Upper lobe of left lung (tissue), 6 donors: ENCODE measurements at regions not wholly inside any gene's neighbourhood (a gene's known extent, or its start where the extent isn't known, plus 50 kb on each side); places are given as distances from the start of the nearest gene placed in this dataset.
A peak's percentile ranks its signal among the peaks of the same experiment; 100 is the strongest.

Experiments
- ATAC-seq, 2 donors: fragments of 200-7000 bp; cut with Tn5 transposase; one replicate each; pipeline ENCODE4 v1.9.1; 2022; ENCODE audit warnings: mild to moderate bottlenecking in 2 of 2, moderate library complexity in 2 of 2; ENCODE audit not compliant: low FRiP score in 2 of 2
- DNase-seq, 2 donors: peaks; one replicate each; pipeline ENCODE4 v3.0.0-alpha.2; 2019 to 2020
- H3K27ac ChIP-seq, 4 donors: fragments of 200-600 bp; sonication (generic); one replicate each; pipeline ENCODE4 v1.5.1; 2016 to 2019
- H3K27me3 ChIP-seq, 4 donors: fragments of 200-600 bp; sonication (generic); one replicate each; pipeline ENCODE4 v1.5.1; 2017 to 2019
- H3K36me3 ChIP-seq, 4 donors: fragments of 200-600 bp; sonication (generic); one replicate each; pipeline ENCODE4 v1.5.1; 2016 to 2019
- H3K4me1 ChIP-seq, 4 donors: fragments of 200-600 bp; sonication (generic); one replicate each; pipeline ENCODE4 v1.5.1; 2018 to 2019
- H3K4me3 ChIP-seq, 4 donors: fragments of 200-600 bp; sonication (generic); one replicate each; pipeline ENCODE4 v1.5.1; 2017 to 2019; ENCODE audit warnings: mild to moderate bottlenecking in 2 of 4, moderate library complexity in 1 of 4
- H3K9me3 ChIP-seq, 4 donors: fragments of 200-600 bp; sonication (generic); one replicate each; pipeline ENCODE4 v1.5.1; 2018 to 2019
- CTCF ChIP-seq, 6 experiments: fragments of 450-650 bp in 4 of 6; fragments of 200-600 bp in 2 of 6; sonication (generic) in 2 of 6; IDR thresholded peaks; one replicate each; pipeline ENCODE4 v1.5.1; 2016 to 2019; ENCODE audit warnings: antibody characterized with exemption in 6 of 6
- EP300 ChIP-seq, 4 donors: sonication (generic); formaldehyde crosslinking; IDR thresholded peaks; one replicate each; pipeline ENCODE4 v1.5.1; 2017; ENCODE audit warnings: antibody characterized with exemption in 4 of 4, control low read depth in 2 of 4
- POLR2A ChIP-seq, 4 donors: fragments of 450-650 bp; IDR thresholded peaks; one replicate each; pipeline ENCODE4 v1.5.1; 2016 to 2017; ENCODE audit warnings: antibody characterized with exemption in 4 of 4, mild to moderate bottlenecking in 2 of 4
- POLR2AphosphoS5 ChIP-seq, 2 donors: sonication (generic); formaldehyde crosslinking; IDR thresholded peaks; one replicate each; pipeline ENCODE4 v1.5.1; 2017; ENCODE audit warnings: antibody characterized with exemption in 2 of 2
- WGBS, 2 donors: methylation state at CpG; one replicate each; pipeline ENCODE4 v1.1.5; 2017 to 2018; 5-methylcytosine and 5-hydroxymethylcytosine counted together
- donor health status: DM: no; HTN: no; CAD: no; lungs with moderate emphysema.
- donor health status: DM: no; HTN: yes; CAD: no; lungs with severe emphysema.

- no peaks in the 10 kb centered on the region for H3K36me3 ChIP-seq
- 50 to 88% methylated on average over 1 to 2 of the region's 3 CpGs for WGBS, 2 donors
- no peak for DNase-seq
- ATAC-seq = no peak
- no peak for TF ChIP-seq POLR2A (IDR thresholded peaks at IDR 0.05)
- no peak for TF ChIP-seq POLR2AphosphoS5 (IDR thresholded peaks at IDR 0.05)
- no peak for TF ChIP-seq CTCF (IDR thresholded peaks at IDR 0.05)
- no peak for TF ChIP-seq EP300 (IDR thresholded peaks at IDR 0.05)
- no peak overlapping the region for H3K4me3 ChIP-seq
- no peaks in the 10 kb centered on the region for H3K27me3 ChIP-seq
- H3K4me1 ChIP-seq = no peaks in the 10 kb centered on the region
- no peak overlapping the region for H3K27ac ChIP-seq
- H3K9me3 ChIP-seq = no peaks in the 10 kb centered on the region
Observed at GRCh38 chr22:44578110-44578457, 80.1 kb upstream of the RTL6 start.

- no peak overlapping the region for H3K4me3 ChIP-seq
- ATAC-seq = no peak
- no peaks in the 10 kb centered on the region for H3K9me3 ChIP-seq
- no peaks in the 10 kb centered on the region for H3K36me3 ChIP-seq
- H3K27ac ChIP-seq = no peak overlapping the region
- H3K4me1 ChIP-seq = no peaks in the 10 kb centered on the region
- DNase-seq = peak; percentile 16 to 44
- H3K27me3 ChIP-seq = no peaks in the 10 kb centered on the region
- WGBS, 2 donors = 86 to 88% methylated on average over 19 to 25 of the region's 26 CpGs
- no peak for TF ChIP-seq POLR2A (IDR thresholded peaks at IDR 0.05)
- no peak for TF ChIP-seq POLR2AphosphoS5 (IDR thresholded peaks at IDR 0.05)
- no peak for TF ChIP-seq EP300 (IDR thresholded peaks at IDR 0.05)
- no peak for TF ChIP-seq CTCF (IDR thresholded peaks at IDR 0.05)
Observed at GRCh38 chr22:44577391-44578109, 79.5 kb upstream of the RTL6 start.

GRCh38 chr22:44576311-44577260, 78.6 kb upstream of the RTL6 start:
- Histone ChIP-seq H3K27ac (no peak overlapping the region), H3K27me3 (no peaks in the 10 kb centered on the region), H3K4me3 (no peak overlapping the region), H3K36me3 (no peaks in the 10 kb centered on the region), H3K9me3 (no peaks in the 10 kb centered on the region), H3K4me1 (no peaks in the 10 kb centered on the region)
- peak in 1 of 2 donors; percentile 30 for DNase-seq
- TF ChIP-seq POLR2A (IDR thresholded peaks at IDR 0.05) = no peak
- TF ChIP-seq EP300 (IDR thresholded peaks at IDR 0.05) = no peak
- no peak for TF ChIP-seq CTCF (IDR thresholded peaks at IDR 0.05)
- TF ChIP-seq POLR2AphosphoS5 (IDR thresholded peaks at IDR 0.05) = no peak
- no peak for ATAC-seq
- WGBS, 2 donors = 78 to 83% methylated on average over 10 to 15 of the region's 15 CpGs

- Histone ChIP-seq H3K27me3 (no peaks in the 10 kb centered on the region), H3K27ac (no peak overlapping the region), H3K36me3 (no peaks in the 10 kb centered on the region), H3K4me3 (no peak overlapping the region), H3K4me1 (no peaks in the 10 kb centered on the region), H3K9me3 (no peaks in the 10 kb centered on the region)
- TF ChIP-seq CTCF (IDR thresholded peaks at IDR 0.05) = no peak
- TF ChIP-seq POLR2A (IDR thresholded peaks at IDR 0.05) = no peak
- TF ChIP-seq EP300 (IDR thresholded peaks at IDR 0.05) = no peak
- no peak for TF ChIP-seq POLR2AphosphoS5 (IDR thresholded peaks at IDR 0.05)
- WGBS, 2 donors = 50 to 76% methylated on average over 7 of the region's 7 CpGs
- ATAC-seq (no peak), DNase-seq (no peak)
Observed at GRCh38 chr22:44575381-44576268, 77.6 kb upstream of the RTL6 start.
